DMS153 treated with DMSO at 0.1 percent for 48 hours (cell line): ENCODE measurements at regions not wholly inside any gene's neighbourhood (a gene's known extent, or its start where the extent isn't known, plus 50 kb on each side); places are given as distances from the start of the nearest gene placed in this dataset.
"Not testable (repeated sequence)": the region's sequence is repeated elsewhere in the genome, so short reads cannot be mapped to it uniquely, and the experiment has no call there.

ENCODE experiments used
- DNase-seq: peaks from one replicate; lab custom pipeline; 2025; ENCODE audit not compliant: unreplicated experiment; lab: John Stamatoyannopoulos, UW

DNA sequence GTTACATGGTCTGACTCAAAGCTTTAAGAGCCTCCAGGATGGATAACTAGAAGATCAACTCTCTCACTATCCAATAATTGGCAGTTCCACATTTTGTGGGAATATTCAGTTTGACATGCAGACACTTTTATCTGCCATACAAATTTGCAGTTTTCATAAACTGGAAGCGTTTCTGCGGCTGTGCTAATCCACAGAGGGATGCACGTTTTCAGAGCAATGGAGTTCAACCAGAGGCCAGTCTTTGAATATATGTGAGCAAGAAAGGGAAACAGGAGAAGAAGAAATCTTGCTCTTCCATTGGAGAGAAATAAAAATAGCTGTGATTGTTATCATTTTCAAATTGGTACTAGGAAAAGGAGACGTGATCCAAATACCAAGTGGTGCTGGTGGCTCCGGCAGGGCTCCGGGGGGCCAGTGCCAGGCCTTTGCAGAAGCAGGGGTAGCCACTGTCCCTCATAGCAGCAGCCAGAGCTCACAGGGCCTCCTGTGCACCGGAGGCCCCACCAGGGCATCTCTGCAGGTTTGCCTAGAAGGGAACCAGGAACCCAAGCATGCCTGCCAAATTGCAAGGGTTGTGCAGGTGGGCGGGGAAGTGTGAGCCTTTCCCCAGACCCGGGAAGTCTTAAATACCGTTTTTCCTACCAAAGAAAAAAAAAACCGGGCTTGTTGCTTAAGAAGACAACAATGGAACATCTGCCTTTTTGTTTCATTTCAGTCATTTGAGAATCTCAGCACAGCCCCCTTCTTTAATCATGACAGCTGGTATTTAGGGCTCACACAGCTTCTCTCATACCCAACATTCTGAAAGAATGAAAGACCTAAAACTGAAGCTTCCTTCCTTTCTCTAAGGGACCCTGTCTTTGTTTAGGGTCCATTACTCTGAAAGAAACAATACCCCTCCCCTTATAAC is 791.1 kb upstream of the SOX11 start:
- no peak for DNase-seq

- no peak for DNase-seq
Measured at GRCh38 chr2:4903656-4904348, 788.4 kb upstream of the SOX11 start.

DNA sequence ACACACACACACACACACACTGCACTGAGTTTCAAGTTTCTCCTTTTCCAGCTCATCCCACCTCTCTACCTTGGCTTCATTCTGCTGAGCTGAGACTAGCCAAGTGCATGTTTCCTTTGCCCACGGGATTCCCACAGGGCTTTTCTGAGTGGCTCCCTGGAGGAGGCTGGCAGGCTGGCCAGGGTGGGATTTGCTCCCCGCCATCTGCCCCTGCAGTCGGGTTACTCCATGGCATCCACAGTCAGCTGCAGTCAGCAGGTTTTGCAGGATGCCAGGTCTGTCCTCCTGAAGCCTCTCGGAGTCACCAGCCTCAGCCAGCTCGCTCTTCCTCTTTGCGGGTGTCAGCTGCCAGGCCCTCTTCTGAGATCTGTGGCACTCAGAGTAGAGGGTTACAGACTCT is 783.7 kb upstream of the SOX11 start:
- no peak for DNase-seq

GRCh38 chr2:4909346-4910009 is 782.7 kb upstream of the SOX11 start:
- DNase-seq, result no peak

DNA sequence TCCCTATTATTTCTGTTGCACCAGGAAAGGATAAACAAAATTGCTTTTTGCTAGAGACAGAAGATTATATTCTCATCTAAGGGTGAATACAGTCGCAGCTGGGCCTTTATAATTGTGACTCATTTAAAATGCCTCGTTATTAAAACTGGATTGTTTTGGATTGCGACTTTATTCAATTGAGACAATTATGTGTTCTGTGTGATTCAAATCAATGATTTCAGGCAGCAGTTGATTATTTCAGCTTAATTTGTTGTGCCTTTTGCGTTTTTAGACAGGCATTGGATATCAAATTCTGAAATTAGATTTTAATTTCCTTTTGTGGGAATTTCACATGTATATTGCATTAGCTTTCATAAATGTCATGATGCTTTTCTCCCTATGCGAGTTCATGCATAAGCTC is 778.1 kb upstream of the SOX11 start:
- no peak for DNase-seq

GRCh38 chr2:4914551-4914950 is 777.6 kb upstream of the SOX11 start:
- no peak for DNase-seq

DNA sequence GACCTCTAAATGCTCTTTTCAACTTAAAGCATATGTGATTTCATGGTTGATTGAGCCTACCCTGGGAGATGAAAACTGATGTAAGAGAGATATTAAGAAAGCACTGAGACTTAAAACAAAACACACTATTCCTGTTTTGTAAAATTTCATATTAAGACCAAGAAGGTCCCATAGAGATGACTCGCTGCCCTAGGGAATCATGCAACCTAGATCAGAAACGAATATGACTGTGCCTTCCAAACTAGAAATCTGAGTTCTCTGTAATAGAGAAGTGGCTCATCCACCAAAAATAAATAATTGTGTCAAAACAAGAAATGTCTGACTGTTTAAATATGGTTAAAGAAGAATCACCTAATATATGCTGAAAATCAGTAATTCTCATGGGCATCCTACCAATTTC is 776.8 kb upstream of the SOX11 start:
- DNase-seq, result no peak

DNA sequence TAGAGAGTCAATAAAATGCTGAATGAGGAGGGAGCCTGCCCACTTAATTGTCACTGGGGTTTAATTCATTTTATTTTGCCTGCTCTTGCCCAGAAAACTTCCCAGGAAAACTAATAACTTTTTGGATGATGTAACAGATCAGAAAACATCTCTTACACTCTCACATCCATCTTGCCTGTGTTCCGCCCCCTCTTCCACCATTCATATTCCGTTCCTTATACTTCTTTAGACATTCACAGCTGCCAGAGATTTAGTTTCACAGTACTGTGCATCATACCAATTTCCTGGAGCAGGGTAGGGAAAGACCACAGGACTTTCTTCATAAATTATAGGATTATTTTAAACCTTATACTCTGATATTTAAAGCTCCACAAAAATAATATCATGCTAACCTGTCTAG is 776.1 kb upstream of the SOX11 start:
- DNase-seq, result no peak

DNA sequence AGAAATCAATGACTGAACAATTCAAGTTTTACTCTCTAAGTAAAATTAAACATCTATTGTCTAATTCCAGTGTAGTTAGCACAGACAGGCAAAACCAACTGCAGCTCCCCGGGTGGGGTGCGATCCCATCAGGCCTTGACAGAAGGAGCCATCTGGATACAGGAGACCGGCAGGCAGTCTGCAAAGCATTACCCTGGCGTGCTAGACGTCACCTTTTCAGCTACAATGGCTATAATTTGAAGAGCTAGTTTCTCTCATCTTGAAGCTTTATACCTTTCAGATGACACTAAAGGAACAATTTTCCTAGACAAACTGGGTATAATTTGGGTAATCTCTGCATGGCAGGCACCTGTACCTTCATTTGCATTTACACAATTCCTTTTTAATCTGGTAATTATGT is 761.5 kb upstream of the SOX11 start:
- no peak for DNase-seq

DNA sequence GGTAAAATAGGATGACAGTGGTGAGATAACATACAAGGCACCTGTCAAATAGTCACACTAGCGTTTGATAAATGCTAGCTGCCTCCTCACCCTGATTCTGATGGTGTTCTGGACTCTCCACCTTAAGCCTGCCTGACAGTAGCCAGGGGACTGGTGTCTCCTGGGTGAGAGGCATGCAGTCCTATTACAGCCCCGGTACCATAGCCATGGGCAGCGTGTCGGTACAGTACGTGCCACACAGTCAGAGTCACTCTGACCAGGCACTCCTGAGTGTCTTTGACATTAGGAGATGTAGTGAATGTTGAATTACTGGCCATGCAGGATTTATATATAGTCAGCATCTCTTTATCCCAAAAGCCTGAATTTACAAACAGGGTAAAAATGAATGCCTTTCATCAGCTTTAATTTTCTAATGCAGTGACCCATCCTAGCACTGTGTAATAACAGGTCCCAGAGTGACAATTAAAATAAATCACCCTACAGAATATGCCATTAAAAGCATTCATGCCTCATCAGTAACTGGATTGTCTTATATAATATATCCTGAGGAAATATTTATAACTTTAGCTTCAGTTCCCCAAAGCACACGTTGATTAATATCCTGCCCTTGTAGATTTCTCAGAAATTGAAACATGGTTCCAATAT is 760.3 kb upstream of the SOX11 start:
- no peak for DNase-seq

DNA sequence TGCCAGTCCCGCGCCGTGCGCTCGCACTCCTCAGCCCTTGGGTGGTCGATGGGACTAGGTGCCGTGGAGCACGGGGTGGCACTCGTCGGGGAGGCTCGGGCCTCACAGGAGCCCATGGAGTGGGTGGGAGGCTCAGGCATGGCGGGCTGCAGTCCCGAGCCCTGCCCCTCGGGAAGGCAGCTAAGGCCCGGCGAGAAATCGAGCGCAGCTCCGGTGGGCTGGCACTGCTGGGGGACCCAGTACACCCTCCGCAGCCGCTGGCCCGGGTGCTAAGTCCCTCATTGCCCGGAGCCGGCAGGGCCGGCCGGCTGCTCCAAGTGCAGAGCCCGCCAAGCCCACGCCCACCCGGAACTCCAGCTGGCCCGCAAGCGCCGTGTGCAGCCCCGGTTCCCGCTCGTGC is 756.9 kb upstream of the SOX11 start:
- DNase-seq, result not testable (repeated sequence)

DNA sequence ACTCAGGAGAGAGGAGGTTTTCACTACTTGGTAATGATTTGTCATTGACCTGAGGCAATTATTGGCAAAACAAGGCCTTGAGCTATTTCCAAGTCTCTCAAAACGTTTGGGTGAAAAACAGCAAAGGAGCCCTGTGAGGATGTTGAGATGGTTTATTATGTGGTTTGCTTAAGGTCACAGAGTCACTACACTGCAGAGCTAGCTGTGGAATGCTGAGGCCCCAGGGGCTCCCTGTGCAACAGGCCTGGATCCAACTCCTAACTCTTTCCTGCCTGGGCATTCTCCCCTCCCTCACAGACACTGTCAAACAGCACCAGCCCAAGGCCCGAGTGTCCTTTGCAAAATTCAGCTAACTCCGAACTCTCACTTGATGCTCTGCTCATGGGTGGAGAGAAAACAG is 754.6 kb upstream of the SOX11 start:
- DNase-seq, result no peak

- no peak for DNase-seq
Measured at GRCh38 chr2:4938206-4938605, 754.0 kb upstream of the SOX11 start.

DNA sequence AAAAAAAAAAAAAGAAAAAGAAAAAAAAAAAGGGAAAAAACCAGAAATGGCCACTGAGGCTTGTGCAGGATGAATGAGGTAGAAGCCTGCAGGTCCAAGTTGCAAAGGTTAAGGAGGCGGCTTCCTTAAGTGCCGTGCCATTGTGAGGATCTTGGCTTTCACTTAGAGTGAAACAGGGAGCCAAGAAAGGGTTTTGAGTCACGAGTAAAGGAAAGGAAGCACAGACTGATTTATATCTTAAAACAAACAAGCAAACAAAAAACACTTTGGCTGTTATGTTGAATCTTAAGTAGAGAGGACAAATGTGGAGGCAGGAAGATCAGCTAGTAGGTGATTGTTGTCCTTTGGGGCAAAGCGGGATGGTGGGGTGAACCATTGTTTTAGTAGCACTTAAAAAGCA is 749.7 kb upstream of the SOX11 start:
- DNase-seq, result no peak

- no peak for DNase-seq
Measured at GRCh38 chr2:4947911-4948310, 744.3 kb upstream of the SOX11 start.

DNA sequence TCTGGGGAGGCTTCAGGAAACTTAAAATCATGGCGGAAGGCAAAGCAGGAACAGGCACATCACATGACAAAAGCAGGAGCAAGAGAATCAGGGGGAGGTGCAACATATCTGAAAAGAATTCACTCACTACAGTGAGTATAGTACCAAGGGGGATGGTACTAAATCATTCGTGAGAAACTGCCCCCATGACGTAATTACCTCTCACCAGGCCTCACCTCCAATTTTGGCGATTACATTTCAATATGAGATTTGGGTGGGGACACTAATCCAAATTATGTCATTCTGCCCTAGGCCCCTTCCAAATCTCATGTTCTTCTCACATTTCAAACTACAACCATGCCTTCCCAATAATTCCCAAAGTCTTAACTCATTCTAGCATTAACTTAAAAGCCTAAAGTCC is 740.8 kb upstream of the SOX11 start:
- no peak for DNase-seq

- no peak for DNase-seq
Measured at GRCh38 chr2:4959219-4959618, 733.0 kb upstream of the SOX11 start.

DNA sequence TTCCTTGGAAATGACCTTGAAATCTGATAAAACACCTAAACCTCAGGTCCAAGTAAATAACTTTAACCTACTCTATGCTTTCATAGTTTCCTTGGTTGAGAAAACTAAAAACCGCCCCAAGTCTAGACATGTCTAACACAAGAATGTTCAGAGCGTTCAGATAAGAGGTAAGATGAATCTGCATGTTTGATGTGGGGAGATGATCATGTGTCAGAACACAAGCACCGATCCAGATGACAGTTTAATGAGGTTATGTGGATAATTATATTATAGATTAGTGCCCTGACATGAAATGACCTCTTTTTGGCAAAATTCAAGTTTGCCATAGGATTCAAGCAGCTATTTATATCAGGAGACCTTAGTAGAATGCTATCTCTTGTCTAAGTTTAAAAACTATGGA is 729.8 kb upstream of the SOX11 start:
- no peak for DNase-seq

GRCh38 chr2:4963106-4963505 is 729.1 kb upstream of the SOX11 start:
- no peak for DNase-seq

DNA sequence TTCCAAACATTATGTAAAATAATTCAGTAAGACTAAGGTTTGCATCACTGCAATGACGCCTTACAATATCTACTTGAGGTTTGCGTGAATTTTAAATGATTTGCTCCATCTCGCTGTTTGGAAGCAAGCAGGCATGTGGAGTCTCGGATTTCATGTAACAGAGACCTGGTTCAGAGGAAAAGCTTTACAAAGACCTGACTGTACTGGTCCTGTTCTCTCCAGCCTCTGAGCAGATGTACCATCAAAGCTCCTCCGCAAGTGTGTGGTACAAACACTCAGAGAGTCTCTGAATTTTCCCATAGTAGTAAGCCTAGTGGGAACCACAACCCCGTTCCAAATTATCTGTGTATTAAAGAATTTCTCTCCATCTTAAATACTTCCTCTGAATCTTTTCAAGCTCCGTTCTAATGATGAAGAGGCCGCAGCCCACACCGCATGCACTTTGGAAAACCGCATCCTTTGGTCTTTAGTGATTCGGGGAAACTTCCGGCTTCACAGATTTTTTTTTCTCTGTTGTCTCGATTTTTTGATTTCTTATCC is 728.1 kb upstream of the SOX11 start:
- DNase-seq, result no peak

- no peak for DNase-seq
Measured at GRCh38 chr2:4964579-4964978, 727.6 kb upstream of the SOX11 start.
